ENCODE measurements at regions not wholly inside any gene's neighbourhood (a gene's known extent, or its start where the extent isn't known, plus 50 kb on each side); places are given as distances from the start of the nearest gene placed in this dataset.

GRCh38 chr2:164052006-164052405, 316.2 kb upstream of the FIGN start:
- no peak overlapping the region for H3K27ac ChIP-seq
- TF ChIP-seq CTCF (IDR thresholded peaks at IDR 0.05) (no peak), ZFX (IDR thresholded peaks at IDR 0.05; ENCODE audit: borderline replicate concordance) (no peak)

- H3K27ac ChIP-seq = no peak overlapping the region
- TF ChIP-seq CTCF (IDR thresholded peaks at IDR 0.05) = no peak
Measured at GRCh38 chr2:164048729-164049128, 312.9 kb upstream of the FIGN start.

- no peak for TF ChIP-seq ZFX (IDR thresholded peaks at IDR 0.05; ENCODE audit: borderline replicate concordance)
- TF ChIP-seq CTCF (IDR thresholded peaks at IDR 0.05) = no peak
- no peak overlapping the region for H3K27ac ChIP-seq
Measured at GRCh38 chr2:164046040-164046439, 310.2 kb upstream of the FIGN start.

- TF ChIP-seq ZFX (IDR thresholded peaks at IDR 0.05; ENCODE audit: borderline replicate concordance) = no peak
- no peak for TF ChIP-seq CTCF (IDR thresholded peaks at IDR 0.05)
- no peak overlapping the region for H3K27ac ChIP-seq
Measured at GRCh38 chr2:164044622-164045021, 308.8 kb upstream of the FIGN start.

- TF ChIP-seq ZFX (IDR thresholded peaks at IDR 0.05; ENCODE audit: borderline replicate concordance) = no peak
- TF ChIP-seq CTCF (IDR thresholded peaks at IDR 0.05) = no peak
- no peak overlapping the region for H3K27ac ChIP-seq
Measured at GRCh38 chr2:164039270-164039669, 303.5 kb upstream of the FIGN start.

- TF ChIP-seq ZFX (IDR thresholded peaks at IDR 0.05; ENCODE audit: borderline replicate concordance) = no peak
- no peak for TF ChIP-seq CTCF (IDR thresholded peaks at IDR 0.05)
- H3K27ac ChIP-seq = no peak overlapping the region
Measured at GRCh38 chr2:164032995-164033394, 297.2 kb upstream of the FIGN start.

- no peak for TF ChIP-seq ZFX (IDR thresholded peaks at IDR 0.05; ENCODE audit: borderline replicate concordance)
- TF ChIP-seq CTCF (IDR thresholded peaks at IDR 0.05) = no peak
- H3K27ac ChIP-seq = no peak overlapping the region
Measured at GRCh38 chr2:164030623-164031022, 294.8 kb upstream of the FIGN start.
